ENCODE measurements at regions not wholly inside any gene's neighbourhood (a gene's known extent, or its start where the extent isn't known, plus 50 kb on each side); places are given as distances from the start of the nearest gene placed in this dataset.

- Histone ChIP-seq H3K27me3 (ENCODE audit: low read length) (no peaks in the 10 kb centered on the region), H3K4me1 (ENCODE audit: insufficient read depth, low read length) (0 out of 2 replicates have a peak, but pooled peaks cover 4% of the 10 kb centered on the region), H3K9me2 (replicated peaks; ENCODE audit: low read length) (no peaks in the 10 kb centered on the region), H2AFZ (ENCODE audit: low read length) (no peak overlapping the region), H4K20me1 (ENCODE audit: low read length) (no peaks in the 10 kb centered on the region), H3K4me2 (ENCODE audit: low read length) (no peak overlapping the region), H3F3A (ENCODE audit: low read length, unreplicated experiment) (no peaks in the 10 kb centered on the region), H3K27ac (ENCODE audit: low read length) (no peak overlapping the region), H3K9me3 (ENCODE audit: low read length) (no peaks in the 10 kb centered on the region), H3K79me2 (ENCODE audit: low read length) (no peaks in the 10 kb centered on the region), H3K9ac (ENCODE audit: low read length) (no peak overlapping the region), H3K36me3 (ENCODE audit: low read depth, low read length) (no peaks in the 10 kb centered on the region), H3K4me3 (ENCODE audit: low read length) (no peak overlapping the region)
- DNase-seq, result no peak
- no TSS peak for BruUV-seq (replicated peaks)
- no peak for ATAC-seq
- ChIA-PET POLR2A (ENCODE audit: unreplicated experiment) (no interaction called here), CTCF (no interaction called here)
- TF ChIP-seq EZH2phosphoT487 (IDR thresholded peaks at IDR 0.05; ENCODE audit: borderline replicate concordance, low read length), result no peak
- no peak for TF ChIP-seq CTCF (conservative IDR thresholded peaks at IDR 0.05; ENCODE audit: low read depth, low read length)
- TF ChIP-seq EZH2 (IDR thresholded peaks at IDR 0.05; ENCODE audit: low read length, unreplicated experiment), result no peak
- intact Hi-C loops (cut with micrococcal nuclease), result no loop called here
Observed at GRCh38 chr9:108108852-108109448, 619.4 kb upstream of the KLF4 start.

GRCh38 chr9:108108280-108108851 lies 618.8 kb upstream of the KLF4 start:
- intact Hi-C loops (cut with micrococcal nuclease), result no loop called here
- H3K4me2 ChIP-seq (ENCODE audit: low read length), result no peak overlapping the region

More at GRCh38 chr9:108108280-108108851, 618.8 kb upstream of the KLF4 start:
- Histone ChIP-seq H3K79me2 (ENCODE audit: low read length) (no peaks in the 10 kb centered on the region), H3K9me3 (ENCODE audit: low read length) (no peaks in the 10 kb centered on the region), H3K27me3 (ENCODE audit: low read length) (no peaks in the 10 kb centered on the region), H3K4me1 (ENCODE audit: insufficient read depth, low read length) (0 out of 2 replicates have a peak, but pooled peaks cover 4% of the 10 kb centered on the region), H3K4me3 (ENCODE audit: low read length) (no peak overlapping the region), H3K9me2 (replicated peaks; ENCODE audit: low read length) (no peaks in the 10 kb centered on the region), H3F3A (ENCODE audit: low read length, unreplicated experiment) (no peaks in the 10 kb centered on the region), H4K20me1 (ENCODE audit: low read length) (no peaks in the 10 kb centered on the region), H2AFZ (ENCODE audit: low read length) (no peak overlapping the region), H3K27ac (ENCODE audit: low read length) (no peak overlapping the region), H3K9ac (ENCODE audit: low read length) (no peak overlapping the region), H3K36me3 (ENCODE audit: low read depth, low read length) (no peaks in the 10 kb centered on the region)
- no peak for ATAC-seq
- TF ChIP-seq CTCF (conservative IDR thresholded peaks at IDR 0.05; ENCODE audit: low read depth, low read length) (no peak), EZH2 (IDR thresholded peaks at IDR 0.05; ENCODE audit: low read length, unreplicated experiment) (no peak), EZH2phosphoT487 (IDR thresholded peaks at IDR 0.05; ENCODE audit: borderline replicate concordance, low read length) (no peak)
- no TSS peak for BruUV-seq (replicated peaks)
- DNase-seq, result peak; percentile 5
- ChIA-PET CTCF (no interaction called here), POLR2A (ENCODE audit: unreplicated experiment) (no interaction called here)
